ENCODE measurements at regions not wholly inside any gene's neighbourhood (a gene's known extent, or its start where the extent isn't known, plus 50 kb on each side); places are given as distances from the start of the nearest gene placed in this dataset.

GRCh38 chr10:123294886-123295285, 140.7 kb downstream of the BUB3 start:
- Histone ChIP-seq H2BK5ac (ENCODE audit: low read depth, low read length) (no peak overlapping the region), H2BK15ac (ENCODE audit: low read length) (no peak overlapping the region), H2BK12ac (ENCODE audit: low read depth, low read length) (no peak overlapping the region), H3K27ac (ENCODE audit: low read depth, low read length) (no peak overlapping the region), H2AK5ac (ENCODE audit: low read depth, low read length) (no peak overlapping the region), H3K79me2 (ENCODE audit: control insufficient read depth in 1 of 2, insufficient read depth in 2 of 2, low read length in 2 of 2) (no peaks in the 10 kb centered on the region), H4K8ac (ENCODE audit: extremely low read depth, insufficient read depth, low read length) (no peak overlapping the region), H3K36me3 (ENCODE audit: control insufficient read depth in 2 of 4, insufficient read depth in 4 of 4, low read length in 3 of 4) (no peaks in the 10 kb centered on the region), H2AFZ (ENCODE audit: low read length) (no peak overlapping the region), H4K20me1 (replicated peaks in 1 of 2; ENCODE audit: control insufficient read depth in 1 of 2, insufficient read depth in 2 of 2, low read length in 2 of 2) (no peaks in the 10 kb centered on the region), H2BK120ac (replicated peaks; ENCODE audit: low read depth, low read length) (no peak overlapping the region), H3K23ac (ENCODE audit: insufficient read length) (no peak overlapping the region), H4K5ac (ENCODE audit: insufficient read length, low read depth, low read length) (no peak overlapping the region), H3K9me3 (ENCODE audit: insufficient read depth in 2 of 2, low read depth in 1 of 2, low read length in 1 of 2) (no peaks in the 10 kb centered on the region), H3K4me2 (ENCODE audit: insufficient read depth in 1 of 2, low read depth in 2 of 2, low read length in 2 of 2) (no peak overlapping the region), H3K56ac (replicated peaks; ENCODE audit: insufficient read length, low read depth, low read length) (no peak overlapping the region), H3K4ac (replicated peaks; ENCODE audit: insufficient read length, low read depth, low read length) (no peak overlapping the region), H3K4me1 (replicated peaks in 1 of 4; ENCODE audit: control insufficient read depth in 3 of 4, insufficient read depth in 4 of 4, low read length in 3 of 4) (no peaks in the 10 kb centered on the region), H3K27me3 (replicated peaks in 1 of 4; ENCODE audit: control insufficient read depth in 3 of 4, extremely low read depth in 1 of 4, insufficient read depth in 3 of 4, low read length in 3 of 4) (no peaks in the 10 kb centered on the region), H3K23me2 (ENCODE audit: low read depth, low read length) (no peaks in the 10 kb centered on the region), H3K14ac (ENCODE audit: insufficient read length) (no peak overlapping the region), H3K79me1 (ENCODE audit: low read depth, low read length) (no peaks in the 10 kb centered on the region), H3K18ac (ENCODE audit: extremely low read depth, low read length) (no peak overlapping the region), H3K4me3 (ENCODE audit: extremely low read depth in 1 of 4, insufficient read depth in 2 of 4, low read depth in 3 of 4, low read length in 4 of 4) (no peak overlapping the region), H2BK20ac (ENCODE audit: low read length) (no peak overlapping the region), H4K91ac (replicated peaks; ENCODE audit: insufficient read length, low read length) (no peak overlapping the region), H3K9ac (replicated peaks in 1 of 4; ENCODE audit: extremely low read depth in 1 of 4, low read depth in 3 of 4, low read length in 3 of 4) (no peak overlapping the region)
- POLR2A ChIA-PET (ENCODE audit: partially characterized antibody), result no interaction called here
- CTCF ChIA-PET (ENCODE audit: partially characterized antibody), result interaction anchor here (1.2 kb wide), 1 partner anchor 57 kb away, joined by 3 read pairs; no protein-coding TSS in a partner anchor
- TF ChIP-seq NANOG (IDR thresholded peaks at IDR 0.05; ENCODE audit: insufficient read depth, low read depth, low read length, poor library complexity, severe bottlenecking) (no peak), ATF3 (IDR thresholded peaks at IDR 0.05; ENCODE audit: insufficient read depth, low read depth, low read length) (no peak), KDM4A (IDR thresholded peaks at IDR 0.05; ENCODE audit: low read depth, low read length, severe bottlenecking) (no peak), GABPA (IDR thresholded peaks at IDR 0.05; ENCODE audit: borderline replicate concordance, insufficient read depth, low read length) (no peak)
- no peak for FAIRE-seq
- 68% methylated on average over 3 of the region's 4 CpGs; no CpG with 5 or more reads in 1 of the 2 experiments for WGBS, 2 experiments (ENCODE audit: extremely low coverage in 1 of 2, insufficient coverage in 1 of 2, insufficient read length in 1 of 2, insufficient replicate concordance in 2 of 2, low coverage in 1 of 2, low lambda C conversion rate in 2 of 2, missing lambda C conversion rate in 1 of 2)
- DNase-seq (ENCODE audit: low read depth in 1 of 2, low spot score in 2 of 2), result no peak

Data from H1 (cell line).